ENCODE measurements at regions not wholly inside any gene's neighbourhood (a gene's known extent, or its start where the extent isn't known, plus 50 kb on each side); places are given as distances from the start of the nearest gene placed in this dataset.

- no peaks in the 10 kb centered on the region for H3K4me1 ChIP-seq (ENCODE audit: insufficient read depth, low read length)
- no peaks in the 10 kb centered on the region for H3K9me3 ChIP-seq (ENCODE audit: low read depth, low read length)
- H3K27me3 ChIP-seq (ENCODE audit: insufficient read depth, low read length) = no peaks in the 10 kb centered on the region
- no peak overlapping the region for H3K4me3 ChIP-seq (ENCODE audit: low read length)
Observed at GRCh38 chr4:182067828-182068227, 175.4 kb upstream of the TENM3 start.

DNA sequence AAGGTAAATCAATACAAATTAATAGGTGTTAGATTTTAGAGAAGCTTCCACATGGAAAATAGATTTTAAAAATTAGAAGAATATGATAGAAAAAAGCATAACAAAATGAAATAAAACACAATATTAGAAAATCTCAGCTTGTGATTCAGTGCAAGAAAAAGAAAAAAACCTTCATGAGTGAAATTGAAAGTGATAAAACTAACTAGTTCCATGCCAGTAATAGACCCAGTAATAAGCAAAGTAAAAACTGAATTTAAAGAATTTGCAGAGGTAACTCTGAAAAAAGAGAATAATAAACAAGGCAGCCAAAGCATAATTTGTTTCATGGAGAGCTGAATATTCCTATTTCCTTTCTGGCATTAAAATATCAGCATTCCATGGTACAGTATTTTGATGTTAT is 174.3 kb upstream of the TENM3 start:
- Histone ChIP-seq H3K4me1 (ENCODE audit: insufficient read depth, low read length) (no peaks in the 10 kb centered on the region), H3K4me3 (ENCODE audit: low read length) (no peak overlapping the region), H3K27me3 (ENCODE audit: insufficient read depth, low read length) (no peaks in the 10 kb centered on the region), H3K9me3 (ENCODE audit: low read depth, low read length) (no peaks in the 10 kb centered on the region)

DNA sequence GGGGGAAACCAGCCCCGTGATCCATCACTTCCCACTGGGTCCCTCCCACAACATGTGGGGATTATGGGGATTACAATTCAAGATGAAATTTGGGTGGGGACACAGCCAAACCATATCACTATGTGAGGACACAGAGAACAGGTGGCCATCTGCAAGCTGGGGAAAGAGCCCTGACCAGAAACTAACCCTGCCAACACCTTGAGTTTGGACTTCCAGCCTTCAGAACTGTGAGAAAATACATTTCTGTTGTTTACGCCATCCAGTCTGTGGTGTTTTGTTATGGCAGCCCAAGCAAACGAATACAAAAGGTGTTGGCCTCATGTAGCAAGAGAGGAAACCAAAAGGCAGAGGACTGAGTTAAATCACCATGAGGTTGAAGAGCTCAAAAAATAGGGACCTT is 169.9 kb upstream of the TENM3 start:
- H3K9me3 ChIP-seq (ENCODE audit: low read depth, low read length) = no peaks in the 10 kb centered on the region
- H3K4me1 ChIP-seq (ENCODE audit: insufficient read depth, low read length) = no peaks in the 10 kb centered on the region
- H3K27me3 ChIP-seq (ENCODE audit: insufficient read depth, low read length) = no peaks in the 10 kb centered on the region
- H3K4me3 ChIP-seq (ENCODE audit: low read length) = no peak overlapping the region

DNA sequence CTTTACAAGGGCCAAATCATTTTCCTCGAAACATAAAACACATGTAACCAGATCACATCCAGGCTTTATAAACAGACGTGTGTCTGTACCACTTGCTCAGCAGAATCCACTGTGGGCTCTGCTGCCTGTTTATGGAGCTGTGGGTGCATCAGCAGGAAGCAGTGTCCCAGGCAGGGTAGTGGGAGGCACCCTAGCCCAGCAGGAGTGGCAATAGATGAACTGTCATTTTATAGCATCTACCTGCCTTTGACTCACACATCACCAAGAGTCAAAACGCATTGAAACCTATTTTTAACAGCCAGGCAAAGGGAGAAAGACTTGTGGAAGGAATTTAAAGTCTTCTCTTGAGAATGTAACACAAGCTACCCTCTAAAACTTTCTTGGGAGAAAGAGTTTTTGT is 169.1 kb upstream of the TENM3 start:
- Histone ChIP-seq H3K27me3 (ENCODE audit: insufficient read depth, low read length) (no peaks in the 10 kb centered on the region), H3K4me3 (ENCODE audit: low read length) (no peak overlapping the region), H3K4me1 (ENCODE audit: insufficient read depth, low read length) (no peaks in the 10 kb centered on the region), H3K9me3 (ENCODE audit: low read depth, low read length) (no peaks in the 10 kb centered on the region)

GRCh38 chr4:182074810-182075209 is 168.4 kb upstream of the TENM3 start:
- Histone ChIP-seq H3K9me3 (ENCODE audit: low read depth, low read length) (no peaks in the 10 kb centered on the region), H3K4me1 (ENCODE audit: insufficient read depth, low read length) (no peaks in the 10 kb centered on the region), H3K27me3 (ENCODE audit: insufficient read depth, low read length) (no peaks in the 10 kb centered on the region), H3K4me3 (ENCODE audit: low read length) (no peak overlapping the region)

- no peaks in the 10 kb centered on the region for H3K4me1 ChIP-seq (ENCODE audit: insufficient read depth, low read length)
- H3K4me3 ChIP-seq (ENCODE audit: low read length) = no peak overlapping the region
- no peaks in the 10 kb centered on the region for H3K9me3 ChIP-seq (ENCODE audit: low read depth, low read length)
Observed at GRCh38 chr4:182082910-182083309, 160.3 kb upstream of the TENM3 start.

DNA sequence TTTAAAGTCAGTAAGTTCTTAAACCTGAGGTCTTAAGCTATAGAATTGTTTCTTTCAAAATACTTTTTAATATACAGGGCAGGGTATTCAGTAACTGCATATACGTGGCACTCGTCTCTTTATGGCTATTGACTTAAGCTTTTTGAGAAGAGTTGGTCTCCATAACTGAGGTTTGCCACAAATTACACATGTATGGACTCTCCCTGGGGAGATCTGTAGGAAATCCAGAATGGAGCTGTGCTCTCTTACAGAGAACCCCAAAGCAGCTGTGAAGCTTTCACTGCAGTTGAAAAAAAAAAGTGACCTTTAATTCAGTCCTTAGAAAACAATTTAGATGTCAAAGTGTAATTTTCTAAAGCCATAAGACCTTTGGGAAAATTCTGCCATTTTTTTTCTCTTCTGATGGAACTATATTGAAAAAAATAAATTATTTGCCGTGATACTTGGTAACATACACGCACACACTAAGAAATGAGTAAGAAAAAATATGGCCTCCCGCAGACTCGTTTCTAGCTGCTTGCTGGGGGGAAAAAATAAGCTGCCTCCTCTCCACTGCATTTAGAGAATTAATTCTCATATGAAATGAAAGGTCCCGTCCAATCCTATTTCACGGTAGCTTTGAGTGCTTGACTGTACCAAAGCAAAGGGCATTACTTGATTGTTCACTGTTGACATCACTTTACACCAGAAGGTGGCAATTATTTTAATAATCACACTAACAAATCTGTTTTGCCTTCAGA is 159.4 kb upstream of the TENM3 start:
- Histone ChIP-seq H3K4me3 (ENCODE audit: low read length) (no peak overlapping the region), H3K9me3 (ENCODE audit: low read depth, low read length) (no peaks in the 10 kb centered on the region), H3K27me3 (ENCODE audit: insufficient read depth, low read length) (no peaks in the 10 kb centered on the region), H3K4me1 (ENCODE audit: insufficient read depth, low read length) (no peaks in the 10 kb centered on the region)

More at GRCh38 chr4:182082910-182083309, 160.3 kb upstream of the TENM3 start:
- no peaks in the 10 kb centered on the region for H3K27me3 ChIP-seq (ENCODE audit: insufficient read depth, low read length)

DNA sequence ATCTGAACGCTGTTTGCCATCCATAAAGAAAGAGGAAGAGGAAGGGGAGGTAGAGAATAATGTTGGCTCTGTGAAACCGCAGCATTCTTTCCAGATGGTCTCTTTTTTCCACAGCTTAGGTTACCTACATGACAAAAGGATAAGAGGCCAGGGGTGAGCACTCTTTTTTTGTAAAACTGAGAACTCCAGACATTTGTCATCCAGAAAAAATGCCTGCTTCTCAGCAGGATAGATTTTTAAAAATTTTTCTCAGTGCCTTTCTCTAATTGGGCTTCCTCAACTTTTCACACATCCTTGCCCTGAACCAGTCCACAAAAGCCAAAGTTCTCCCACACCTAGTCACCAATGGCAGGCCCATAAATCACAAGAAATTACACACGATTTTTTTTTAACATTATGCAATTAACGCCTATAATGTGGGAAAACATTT is 158.1 kb upstream of the TENM3 start:
- H3K27me3 ChIP-seq (ENCODE audit: insufficient read depth, low read length) = no peaks in the 10 kb centered on the region
- no peaks in the 10 kb centered on the region for H3K4me1 ChIP-seq (ENCODE audit: insufficient read depth, low read length)
- no peak overlapping the region for H3K4me3 ChIP-seq (ENCODE audit: low read length)
- H3K9me3 ChIP-seq (ENCODE audit: low read depth, low read length) = no peaks in the 10 kb centered on the region

DNA sequence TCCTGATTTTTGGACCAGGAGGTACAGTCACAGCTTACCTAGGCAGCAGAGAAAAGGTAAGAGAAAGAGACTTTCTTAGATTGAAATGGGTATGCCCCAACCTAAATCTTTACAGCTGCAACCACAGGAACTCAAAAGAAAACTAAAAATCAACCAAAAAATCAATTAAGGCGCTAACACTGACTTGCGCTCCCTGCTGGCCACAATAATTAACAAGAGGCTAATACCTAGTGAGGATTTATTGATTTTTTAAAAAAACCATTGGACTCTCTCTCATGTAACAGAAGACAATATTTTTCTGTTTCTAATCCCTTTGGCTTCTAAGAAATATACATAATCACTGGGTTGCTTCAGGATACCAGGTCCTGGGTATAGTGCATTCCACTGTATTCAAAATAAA is 153.9 kb upstream of the TENM3 start:
- Histone ChIP-seq H3K4me1 (ENCODE audit: insufficient read depth, low read length) (no peaks in the 10 kb centered on the region), H3K27me3 (ENCODE audit: insufficient read depth, low read length) (no peaks in the 10 kb centered on the region), H3K4me3 (ENCODE audit: low read length) (no peak overlapping the region), H3K9me3 (ENCODE audit: low read depth, low read length) (no peaks in the 10 kb centered on the region)

DNA sequence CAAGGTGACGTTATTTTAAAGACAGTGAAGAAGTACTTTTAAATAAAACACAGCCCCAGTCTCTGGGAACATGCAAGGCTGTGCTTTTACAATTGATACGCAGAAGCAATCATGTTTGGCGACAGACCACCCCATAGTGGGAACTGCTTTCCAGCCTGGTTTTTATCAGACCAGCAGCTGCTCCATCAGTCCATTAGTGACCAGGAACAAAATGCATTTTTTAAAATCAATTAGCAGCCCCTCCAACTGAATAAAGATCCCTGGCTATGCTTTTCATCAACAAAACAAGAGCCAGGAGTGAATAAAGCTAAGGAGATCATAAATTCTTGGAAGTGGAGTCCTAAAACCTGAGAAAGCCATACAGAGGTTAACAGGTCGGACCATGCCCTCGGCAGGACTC is 153.0 kb upstream of the TENM3 start:
- H3K9me3 ChIP-seq (ENCODE audit: low read depth, low read length) = no peaks in the 10 kb centered on the region
- no peak overlapping the region for H3K4me3 ChIP-seq (ENCODE audit: low read length)
- H3K4me1 ChIP-seq (ENCODE audit: insufficient read depth, low read length) = no peaks in the 10 kb centered on the region
- H3K27me3 ChIP-seq (ENCODE audit: insufficient read depth, low read length) = no peaks in the 10 kb centered on the region

GRCh38 chr4:182091128-182091527 is 152.1 kb upstream of the TENM3 start:
- no peak overlapping the region for H3K4me3 ChIP-seq (ENCODE audit: low read length)
- H3K27me3 ChIP-seq (ENCODE audit: insufficient read depth, low read length) = no peaks in the 10 kb centered on the region
- no peaks in the 10 kb centered on the region for H3K9me3 ChIP-seq (ENCODE audit: low read depth, low read length)
- no peaks in the 10 kb centered on the region for H3K4me1 ChIP-seq (ENCODE audit: insufficient read depth, low read length)

GRCh38 chr4:182093431-182093831 is 149.8 kb upstream of the TENM3 start:
- H3K4me3 ChIP-seq (ENCODE audit: low read length) = no peak overlapping the region
- no peaks in the 10 kb centered on the region for H3K9me3 ChIP-seq (ENCODE audit: low read depth, low read length)
- no peaks in the 10 kb centered on the region for H3K27me3 ChIP-seq (ENCODE audit: insufficient read depth, low read length)
- no peaks in the 10 kb centered on the region for H3K4me1 ChIP-seq (ENCODE audit: insufficient read depth, low read length)

GRCh38 chr4:182093935-182094334 is 149.3 kb upstream of the TENM3 start:
- H3K9me3 ChIP-seq (ENCODE audit: low read depth, low read length) = no peaks in the 10 kb centered on the region
- no peaks in the 10 kb centered on the region for H3K27me3 ChIP-seq (ENCODE audit: insufficient read depth, low read length)
- H3K4me3 ChIP-seq (ENCODE audit: low read length) = no peak overlapping the region
- H3K4me1 ChIP-seq (ENCODE audit: insufficient read depth, low read length) = no peaks in the 10 kb centered on the region

DNA sequence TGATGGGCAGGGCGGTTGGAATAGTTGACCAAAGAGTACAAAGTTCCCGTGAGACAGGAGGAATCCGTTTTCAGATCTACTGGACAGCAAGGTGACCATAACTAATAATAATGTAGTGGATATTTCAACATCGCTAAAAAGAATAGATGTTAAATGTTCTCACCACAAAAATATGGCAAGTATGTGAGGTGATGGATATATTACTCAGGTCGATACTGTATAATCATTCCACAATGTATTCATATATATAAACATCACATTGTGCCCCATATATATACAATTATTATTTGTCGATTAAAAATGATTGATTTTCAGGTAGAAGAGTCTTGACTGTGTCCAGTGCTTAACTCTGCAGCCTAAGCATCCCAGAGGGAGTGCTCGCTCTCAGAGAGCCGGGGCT is 141.6 kb upstream of the TENM3 start:
- H3K9me3 ChIP-seq (ENCODE audit: low read depth, low read length) = no peaks in the 10 kb centered on the region

GRCh38 chr4:182102576-182102975 is 140.6 kb upstream of the TENM3 start:
- H3K4me3 ChIP-seq (ENCODE audit: low read length) = no peak overlapping the region
- no peaks in the 10 kb centered on the region for H3K27me3 ChIP-seq (ENCODE audit: insufficient read depth, low read length)
- no peaks in the 10 kb centered on the region for H3K4me1 ChIP-seq (ENCODE audit: insufficient read depth, low read length)
- no peaks in the 10 kb centered on the region for H3K9me3 ChIP-seq (ENCODE audit: low read depth, low read length)

More for the DNA sequence above, 141.6 kb upstream of the TENM3 start:
- H3K27me3 ChIP-seq (ENCODE audit: insufficient read depth, low read length) = no peaks in the 10 kb centered on the region
- no peaks in the 10 kb centered on the region for H3K4me1 ChIP-seq (ENCODE audit: insufficient read depth, low read length)
- no peak overlapping the region for H3K4me3 ChIP-seq (ENCODE audit: low read length)

DNA sequence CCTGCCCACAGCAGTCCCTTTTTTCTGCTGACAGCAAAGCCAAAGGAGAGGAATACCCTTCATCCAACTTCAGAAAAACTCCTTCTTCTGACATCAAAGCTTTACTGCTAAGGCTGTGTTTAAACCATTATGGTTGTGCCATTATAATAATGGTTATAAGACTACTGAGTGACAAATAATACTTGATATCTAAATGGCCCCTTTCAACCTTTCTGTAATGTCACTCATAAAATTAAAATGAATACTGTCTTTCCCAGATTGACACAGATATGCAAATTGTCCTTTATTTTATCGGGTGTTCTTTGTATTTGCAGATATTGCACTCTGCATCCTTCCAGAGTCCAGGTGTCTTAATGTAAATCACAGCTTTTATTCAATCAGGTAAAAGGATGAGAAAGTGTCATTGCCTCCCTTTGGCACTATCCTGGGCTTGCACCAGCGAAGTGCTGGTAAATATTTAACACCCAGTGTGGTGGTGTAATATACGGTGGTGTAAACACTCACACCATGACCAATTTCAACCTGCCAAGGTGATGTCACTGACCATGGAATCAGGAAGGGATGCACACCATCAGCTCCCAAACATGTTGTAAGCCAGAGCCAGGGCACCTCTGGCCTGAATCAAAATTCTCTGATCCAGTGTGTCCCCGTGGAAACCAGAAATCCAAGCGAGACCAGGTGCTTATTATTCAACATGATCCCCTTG is 139.4 kb upstream of the TENM3 start:
- Histone ChIP-seq H3K4me1 (ENCODE audit: insufficient read depth, low read length) (no peaks in the 10 kb centered on the region), H3K4me3 (ENCODE audit: low read length) (no peak overlapping the region), H3K9me3 (ENCODE audit: low read depth, low read length) (no peaks in the 10 kb centered on the region), H3K27me3 (ENCODE audit: insufficient read depth, low read length) (no peaks in the 10 kb centered on the region)
